ENCODE measurements at regions not wholly inside any gene's neighbourhood (a gene's known extent, or its start where the extent isn't known, plus 50 kb on each side); places are given as distances from the start of the nearest gene placed in this dataset.
"Not testable (repeated sequence)": the region's sequence is repeated elsewhere in the genome, so short reads cannot be mapped to it uniquely, and the experiment has no call there.

DNA sequence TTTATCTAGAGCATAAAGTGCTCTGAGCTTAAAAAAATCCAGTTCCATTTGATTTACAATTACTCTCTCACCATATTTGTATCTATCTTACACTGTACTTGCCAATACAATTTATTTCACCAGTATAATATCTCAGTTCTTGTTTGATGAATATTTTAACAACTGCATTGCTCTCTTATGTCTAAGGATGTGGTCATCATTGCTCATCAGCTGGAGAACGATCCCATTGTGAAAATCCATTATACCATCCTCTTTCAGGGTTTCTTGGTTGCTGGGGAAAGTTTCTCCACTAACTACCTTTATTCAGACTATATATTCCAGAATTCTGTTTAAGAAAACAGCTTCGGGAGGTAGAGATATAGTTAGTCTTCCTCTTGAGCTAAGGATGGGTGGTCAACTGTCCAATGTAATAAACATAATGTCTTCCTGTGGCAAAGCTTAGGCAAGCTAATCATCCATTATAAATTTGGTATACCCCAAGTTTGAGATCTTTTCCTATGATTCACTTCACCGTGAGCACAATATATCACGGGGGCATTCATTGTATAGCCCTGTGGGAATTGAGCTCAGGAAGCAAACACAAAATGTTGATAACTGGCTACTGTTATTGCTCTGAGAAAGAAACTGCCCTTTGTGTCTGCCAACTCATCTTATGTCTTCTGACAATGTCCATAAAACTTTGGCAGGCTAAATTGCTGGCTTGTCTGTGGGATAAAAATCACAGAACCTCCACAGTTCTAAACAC lies 2361.9 kb downstream of the ARAP2 start:
- no peak for DNase-seq (ENCODE audit: low read depth)

DNA sequence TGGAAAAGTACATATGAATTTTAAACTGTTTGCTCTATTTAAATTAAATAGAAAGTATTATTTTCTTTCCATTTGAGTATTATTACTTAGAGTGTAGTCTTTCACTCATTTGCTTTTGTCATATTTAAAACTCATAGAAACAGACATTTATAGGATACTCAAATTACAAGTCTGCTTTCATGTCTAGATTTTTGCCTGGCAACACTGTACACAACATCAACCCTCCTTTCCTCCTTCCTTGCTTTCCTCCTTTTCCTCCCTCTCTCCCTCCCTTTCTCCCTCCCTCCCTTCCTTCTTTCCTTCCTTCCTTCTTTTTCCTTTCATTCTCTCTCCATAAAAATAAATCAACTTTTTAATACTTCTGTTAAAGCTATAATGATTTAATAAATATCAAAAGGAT lies 2361.2 kb downstream of the ARAP2 start:
- no peak for DNase-seq (ENCODE audit: low read depth)

DNA sequence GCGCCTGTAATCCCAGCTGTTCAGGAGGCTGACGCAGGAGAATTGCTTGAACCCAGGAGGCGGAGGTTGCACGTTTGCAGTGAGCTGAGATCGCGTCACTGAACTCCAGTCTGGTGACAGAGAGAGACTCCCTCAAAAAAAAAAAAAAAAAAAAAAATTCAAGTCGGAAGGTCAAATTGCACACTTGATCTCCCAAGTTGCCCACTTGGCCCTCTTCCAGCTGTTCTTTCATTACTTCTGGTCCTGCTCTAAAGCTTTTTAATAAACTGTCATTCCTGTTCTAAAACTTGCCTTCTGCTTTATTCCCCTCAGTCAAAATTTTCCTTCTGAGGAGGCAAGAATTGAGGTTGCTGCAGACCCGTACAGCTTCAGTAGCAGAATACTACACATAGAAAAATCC lies 2358.0 kb downstream of the ARAP2 start:
- no peak for DNase-seq (ENCODE audit: low read depth)

DNA sequence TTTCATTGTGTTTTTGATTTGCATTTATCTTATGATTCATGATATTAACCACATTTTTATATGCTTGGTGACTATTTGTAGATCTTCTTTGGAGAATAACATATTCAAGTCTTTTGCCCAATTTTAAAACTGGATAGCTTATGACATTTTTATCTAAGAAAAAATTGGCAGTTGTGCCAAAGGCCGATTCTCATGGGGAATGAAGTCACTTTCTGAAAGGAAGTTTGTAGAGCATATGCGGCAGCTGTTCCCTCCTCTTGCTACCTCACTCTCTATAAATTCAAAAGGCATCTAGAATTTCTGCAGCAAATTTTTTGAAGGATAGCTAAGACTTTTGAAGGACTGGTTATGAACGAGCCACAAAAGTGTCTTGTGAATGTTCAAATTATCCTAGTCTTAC lies 2353.5 kb downstream of the ARAP2 start:
- no peak for DNase-seq (ENCODE audit: low read depth)

DNA sequence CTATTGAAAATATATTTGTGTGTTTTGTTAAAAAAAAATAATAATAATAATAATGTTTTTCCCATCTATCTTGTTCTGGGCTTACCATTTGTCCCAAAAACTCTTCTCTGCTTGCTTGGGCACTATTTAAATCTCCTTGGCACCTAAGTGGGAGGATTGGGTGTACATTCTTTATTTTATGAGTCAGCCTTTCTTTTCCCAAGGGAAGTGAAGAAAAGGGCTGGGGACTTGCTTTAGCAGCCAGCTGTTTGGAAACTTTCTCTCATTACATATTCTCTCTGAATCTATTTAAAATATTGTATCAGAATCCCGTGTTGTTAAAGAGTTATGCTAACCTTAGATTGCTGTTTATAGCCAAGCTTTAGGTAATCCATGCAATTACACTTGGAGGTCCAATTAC lies 2332.4 kb downstream of the ARAP2 start:
- no peak for DNase-seq (ENCODE audit: low read depth)

DNA sequence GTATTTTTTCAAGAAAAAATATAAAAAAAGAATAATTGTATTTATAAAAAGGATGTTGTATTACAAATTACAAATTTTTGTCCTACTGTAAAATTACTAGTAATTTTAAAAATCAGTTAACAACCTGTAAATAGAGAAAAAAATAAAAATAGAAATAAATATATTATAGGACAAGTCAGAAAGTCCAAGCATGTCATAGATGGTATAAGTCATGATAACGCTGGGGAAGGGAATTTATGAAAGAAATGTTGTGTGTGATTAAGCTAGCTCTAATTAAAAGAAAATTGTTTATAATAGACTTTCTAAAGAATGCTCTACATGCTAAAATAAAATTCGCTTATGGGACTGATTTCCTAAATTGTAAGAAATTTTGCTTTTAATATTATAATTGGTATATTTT lies 2329.9 kb downstream of the ARAP2 start:
- no peak for DNase-seq (ENCODE audit: low read depth)

DNA sequence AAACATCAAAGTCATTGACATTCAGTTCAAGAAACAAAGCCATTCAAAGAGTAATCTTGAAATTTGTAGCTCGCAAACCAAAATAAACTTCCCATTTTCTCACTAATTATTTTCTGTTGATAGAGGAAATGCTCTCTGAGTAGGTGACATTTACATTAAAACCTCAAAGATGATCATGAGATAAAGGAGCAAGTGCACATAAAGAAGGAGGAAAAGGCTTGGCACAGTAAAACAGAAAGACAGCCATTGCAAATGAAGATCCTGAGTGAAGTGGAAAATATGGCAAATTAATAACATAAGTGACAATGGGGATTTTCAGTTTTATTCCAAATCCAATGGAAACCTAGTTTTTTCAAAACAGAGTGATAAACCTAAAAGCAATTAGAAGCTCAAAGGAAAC lies 2320.8 kb downstream of the ARAP2 start:
- no peak for DNase-seq (ENCODE audit: low read depth)

DNA sequence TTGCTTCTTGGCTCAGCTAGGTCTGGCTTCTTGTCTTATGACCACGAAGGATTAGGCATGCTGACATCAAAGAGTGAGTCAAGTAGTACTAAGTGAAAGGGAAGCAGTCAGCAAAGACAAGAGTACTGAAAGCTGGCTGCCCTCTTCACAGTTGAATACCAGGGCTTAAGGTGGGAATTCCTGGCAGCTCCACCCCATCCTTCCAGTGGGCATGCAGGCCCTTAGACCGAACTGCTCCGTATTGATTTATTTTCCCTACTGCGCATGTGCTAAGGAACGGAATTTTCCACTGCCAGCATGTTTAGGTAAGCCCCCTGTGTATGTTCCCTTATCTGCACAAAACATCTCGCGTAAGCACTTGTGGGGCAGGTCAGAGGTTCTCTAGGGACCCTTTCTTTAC lies 2320.1 kb downstream of the ARAP2 start:
- DNase-seq (ENCODE audit: low read depth) = peak; percentile 43

DNA sequence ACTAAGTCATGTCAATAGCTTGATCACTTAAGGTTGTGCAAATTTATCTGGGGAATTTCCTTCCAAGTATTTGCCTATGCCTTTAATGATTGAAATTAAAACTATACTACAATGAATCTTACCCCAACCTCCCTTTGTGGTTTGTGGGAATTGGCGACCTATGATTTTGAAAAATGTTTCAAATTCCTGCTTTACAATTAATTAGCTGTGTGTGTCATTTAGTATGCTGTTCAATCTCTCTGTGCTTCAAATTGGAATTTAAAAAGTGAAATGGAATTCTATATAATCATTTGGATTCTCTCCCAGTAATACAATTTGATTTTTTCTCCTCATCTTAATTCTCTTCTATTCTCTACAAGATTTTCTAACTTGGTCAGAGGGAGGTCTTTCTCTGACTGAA lies 2319.5 kb downstream of the ARAP2 start:
- no peak for DNase-seq (ENCODE audit: low read depth)

DNA sequence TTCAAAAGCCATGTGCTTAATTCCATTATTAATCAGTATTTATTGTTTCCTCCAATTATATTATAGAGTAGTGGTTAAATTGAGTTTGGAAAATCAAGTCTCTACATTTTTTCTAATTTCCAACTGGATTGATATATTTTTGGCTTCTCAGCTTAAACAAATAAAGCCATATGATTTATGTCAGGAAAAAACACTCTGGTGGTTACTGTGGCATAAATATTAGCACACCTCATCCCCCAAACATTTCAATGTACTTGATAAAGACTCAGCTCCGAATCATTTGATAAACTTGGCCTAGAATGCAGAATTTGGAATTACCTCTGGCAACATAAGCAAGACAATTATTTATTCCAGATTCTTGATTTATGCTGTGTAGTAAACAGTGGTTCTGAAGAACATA lies 2313.8 kb downstream of the ARAP2 start:
- no peak for DNase-seq (ENCODE audit: low read depth)

DNA sequence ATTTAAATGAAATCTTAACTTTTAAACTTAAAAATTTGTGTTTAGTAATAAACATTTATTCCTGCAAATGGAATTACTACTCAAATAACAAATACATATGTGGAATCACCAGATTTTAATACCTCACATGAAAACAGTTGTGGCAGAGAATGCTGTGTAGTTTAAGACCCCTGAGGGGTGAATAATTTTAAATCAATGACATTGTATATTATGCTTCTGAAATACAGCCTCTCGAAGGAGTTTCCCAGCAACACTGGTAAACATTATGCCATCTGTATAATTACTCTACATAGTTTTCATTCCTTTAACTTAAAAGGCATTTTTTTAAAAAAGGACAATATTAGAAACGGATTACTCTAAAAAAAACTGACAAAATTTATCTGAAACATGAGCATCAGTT lies 2313.3 kb downstream of the ARAP2 start:
- DNase-seq (ENCODE audit: low read depth) = no peak

DNA sequence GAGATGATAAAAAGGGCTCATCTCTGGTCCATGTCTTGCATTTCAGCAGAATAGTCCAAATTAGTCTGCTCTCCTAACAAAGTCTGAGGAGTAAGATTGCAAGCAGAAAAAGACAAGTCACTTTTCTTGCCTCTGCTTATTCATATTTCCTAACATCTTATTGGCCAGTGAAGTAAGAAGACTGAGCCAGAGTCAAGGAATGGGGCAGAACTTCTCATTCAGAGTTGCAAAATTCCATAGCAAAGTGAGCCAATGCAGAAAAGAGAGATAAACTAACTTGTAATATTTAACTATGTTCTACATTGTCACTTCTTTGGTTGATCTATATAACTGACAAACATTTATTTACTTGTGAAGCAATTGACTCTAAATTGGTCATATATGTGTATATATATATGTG lies 2304.0 kb downstream of the ARAP2 start:
- DNase-seq (ENCODE audit: low read depth) = no peak

DNA sequence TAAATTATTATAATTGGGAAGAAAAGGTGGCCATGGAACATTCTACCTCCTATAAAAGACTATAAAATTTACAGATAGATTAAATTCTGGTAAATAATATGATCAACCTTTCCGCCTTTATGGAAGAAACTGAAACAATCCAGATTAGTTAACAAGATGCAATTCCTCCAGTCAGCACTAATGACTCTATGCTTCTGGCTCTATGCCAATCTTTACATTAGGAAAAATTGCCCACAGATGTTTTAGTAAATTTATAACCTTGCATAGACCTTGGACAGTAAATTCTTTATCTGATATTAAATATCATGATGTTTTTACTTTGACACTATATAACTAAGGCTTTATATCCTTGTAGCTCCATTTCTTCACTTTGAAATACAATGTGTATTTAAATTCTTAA lies 2302.5 kb downstream of the ARAP2 start:
- DNase-seq (ENCODE audit: low read depth) = no peak

DNA sequence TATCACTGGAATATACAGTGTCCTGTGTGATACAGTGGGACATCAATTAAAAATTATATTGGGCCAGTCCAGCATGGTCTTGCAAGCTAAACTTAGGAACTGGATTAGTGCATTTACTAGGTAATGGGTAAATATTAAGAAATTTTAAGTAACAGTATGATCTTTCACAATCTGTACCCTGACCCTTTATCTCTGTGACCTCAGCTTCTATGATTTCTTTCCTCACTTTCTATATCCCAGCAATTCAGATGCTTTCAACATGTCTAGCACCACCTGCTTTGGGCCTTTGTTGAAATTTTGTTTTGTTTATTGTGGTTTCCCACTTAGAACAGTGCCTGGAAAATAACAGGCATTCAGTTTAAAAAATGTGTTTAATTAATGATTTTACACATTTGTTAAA lies 2295.4 kb downstream of the ARAP2 start:
- no peak for DNase-seq (ENCODE audit: low read depth)

DNA sequence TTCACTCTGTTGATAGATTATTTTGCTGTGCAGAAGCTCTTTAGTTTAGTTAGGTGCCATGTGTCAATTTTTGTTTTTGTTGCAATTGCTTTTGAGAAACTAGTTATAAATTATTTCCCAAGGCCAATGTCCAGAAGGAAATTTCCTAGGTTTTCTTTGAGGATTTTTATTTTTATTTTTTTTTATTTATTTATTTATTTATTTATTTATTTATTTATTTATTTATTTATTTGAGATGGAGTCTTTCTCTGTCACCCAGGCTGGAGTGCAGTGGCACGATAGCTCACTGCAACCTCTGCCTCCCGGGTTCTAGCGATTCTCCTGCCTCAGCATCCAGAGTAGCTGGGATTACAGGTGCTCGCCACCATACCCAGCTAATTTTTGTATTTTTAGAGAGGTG lies 2290.5 kb downstream of the ARAP2 start:
- DNase-seq (ENCODE audit: low read depth) = not testable (repeated sequence)

DNA sequence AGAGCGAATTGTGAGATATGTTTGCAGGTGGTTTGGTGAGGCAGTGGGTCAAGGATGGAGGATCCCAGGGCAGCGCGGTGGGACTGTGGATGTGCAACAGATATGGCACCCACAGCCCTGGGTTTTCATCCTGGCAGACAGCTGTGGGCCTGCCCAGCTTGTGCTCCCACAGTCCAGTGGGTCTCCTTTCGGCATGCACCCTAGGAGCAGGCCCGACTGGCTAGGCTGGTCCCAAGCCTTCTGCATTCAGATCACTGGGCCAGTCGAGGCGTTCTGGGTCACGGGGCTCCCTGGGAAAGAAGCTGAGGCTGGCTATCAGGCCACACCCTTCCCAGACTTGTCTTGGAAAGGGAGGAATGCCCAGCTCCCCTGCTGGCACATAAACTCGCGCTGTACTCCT lies 2289.6 kb downstream of the ARAP2 start:
- DNase-seq (ENCODE audit: low read depth) = no peak

DNA sequence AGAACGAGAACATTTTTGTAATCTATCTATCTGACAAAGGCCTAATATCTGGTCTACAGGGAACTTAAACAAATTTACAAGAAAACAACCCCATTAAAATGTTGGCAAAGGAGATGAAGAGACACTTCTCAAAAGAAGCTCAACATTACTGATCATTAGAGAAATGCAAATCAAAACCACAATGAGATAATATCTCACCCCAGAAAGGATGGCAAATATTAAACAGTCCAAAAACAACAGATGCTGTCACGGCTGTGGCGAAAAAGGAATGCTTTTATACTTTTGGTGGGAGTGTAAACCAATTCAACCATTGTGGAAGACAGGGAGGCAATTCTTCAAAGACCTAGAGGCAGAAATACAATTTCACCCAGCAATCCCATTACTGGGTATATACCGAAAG lies 2284.8 kb downstream of the ARAP2 start:
- DNase-seq (ENCODE audit: low read depth) = no peak

DNA sequence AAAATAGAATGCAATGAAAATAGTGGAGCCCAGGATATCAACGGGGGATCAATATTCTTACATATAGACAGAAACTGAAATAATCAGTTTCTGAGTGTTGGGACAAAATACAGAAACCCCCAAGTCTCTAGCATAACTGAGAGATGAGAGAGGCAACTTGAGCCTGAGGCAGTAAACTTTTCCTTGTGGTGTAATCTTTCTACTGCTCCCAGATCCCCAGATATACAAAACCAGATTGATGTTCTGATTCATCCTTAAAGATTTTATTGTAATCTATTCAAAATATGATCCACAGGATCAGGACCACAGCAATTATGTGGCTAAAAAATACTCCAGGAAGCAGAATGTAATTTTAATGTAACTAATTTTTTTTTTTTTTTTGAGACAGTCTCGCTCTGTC lies 2282.6 kb downstream of the ARAP2 start:
- no peak for DNase-seq (ENCODE audit: low read depth)

DNA sequence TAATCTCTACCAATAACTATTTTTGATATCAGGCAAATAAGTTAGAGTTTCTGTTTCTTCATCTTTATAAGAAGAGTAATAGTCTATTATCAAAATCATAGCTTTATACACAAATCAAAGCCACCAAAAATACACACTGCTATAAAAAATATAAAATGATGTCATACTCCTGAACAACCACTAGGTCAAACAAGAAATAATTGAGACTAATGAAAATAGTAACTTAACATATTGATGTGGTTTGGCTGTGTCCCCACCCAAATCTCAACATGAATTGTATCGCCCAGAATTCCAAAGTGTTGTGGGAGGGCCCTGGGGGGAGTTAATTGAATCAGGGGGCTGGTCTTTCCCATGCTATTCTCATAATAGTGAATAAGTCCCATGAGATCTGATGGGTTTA lies 2277.5 kb downstream of the ARAP2 start:
- no peak for DNase-seq (ENCODE audit: low read depth)

DNA sequence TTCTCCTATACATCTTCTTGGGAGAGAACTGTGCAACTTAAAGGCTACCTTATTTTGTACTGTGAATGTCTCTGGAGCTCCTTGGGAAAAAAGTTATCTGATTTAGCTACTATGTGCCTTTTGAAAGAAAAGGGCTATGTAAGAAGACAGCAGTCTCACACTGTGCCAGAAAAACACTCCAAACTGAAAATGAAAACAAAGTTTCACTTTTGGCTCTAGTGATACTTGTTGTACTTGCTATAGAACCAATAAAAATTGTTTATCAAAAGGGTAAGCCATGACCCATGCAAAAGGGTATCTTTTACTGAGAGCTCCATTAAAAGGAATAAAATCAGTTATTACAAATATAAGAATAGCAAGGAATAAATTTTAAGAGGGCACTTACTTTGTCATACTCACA lies 2270.0 kb downstream of the ARAP2 start:
- DNase-seq (ENCODE audit: low read depth) = no peak

DNA sequence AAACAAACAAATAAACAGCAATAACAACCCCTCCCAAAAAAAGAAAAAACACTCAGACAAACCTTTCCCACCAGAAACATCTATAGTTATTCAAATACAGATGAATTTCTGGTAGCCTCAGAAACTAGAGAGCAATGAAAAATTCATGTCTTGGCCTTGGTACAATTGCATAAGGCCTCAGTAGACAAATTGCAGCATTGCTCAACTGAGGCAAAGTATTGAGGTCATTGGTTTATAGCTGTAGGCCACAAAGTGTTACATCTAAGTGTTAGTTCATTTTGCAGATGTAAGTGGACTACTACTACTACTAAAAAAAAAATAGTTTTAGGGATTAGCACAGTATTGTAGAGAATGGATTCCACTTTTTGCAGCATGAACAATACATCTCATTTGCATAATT lies 2268.3 kb downstream of the ARAP2 start:
- DNase-seq (ENCODE audit: low read depth) = no peak

DNA sequence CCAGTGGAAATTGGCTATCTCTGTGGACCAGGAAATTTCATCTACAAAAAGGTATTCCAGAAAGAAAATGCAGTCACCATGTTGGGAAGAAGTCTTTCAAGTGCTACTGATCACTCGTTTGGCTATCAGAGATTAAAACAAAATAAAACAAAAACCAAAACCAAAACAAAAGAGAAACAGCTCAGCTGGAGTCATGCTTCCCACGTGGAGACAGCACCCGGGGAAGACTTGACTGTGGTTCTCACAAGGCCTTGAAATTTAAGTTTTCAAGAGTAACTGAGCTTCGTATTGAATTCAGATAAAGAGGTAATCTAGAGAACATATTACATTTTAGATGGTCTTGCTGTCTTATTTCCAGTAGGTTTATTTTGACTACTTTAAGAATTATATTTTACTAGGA lies 2264.5 kb downstream of the ARAP2 start:
- not testable (repeated sequence) for DNase-seq (ENCODE audit: low read depth)

DNA sequence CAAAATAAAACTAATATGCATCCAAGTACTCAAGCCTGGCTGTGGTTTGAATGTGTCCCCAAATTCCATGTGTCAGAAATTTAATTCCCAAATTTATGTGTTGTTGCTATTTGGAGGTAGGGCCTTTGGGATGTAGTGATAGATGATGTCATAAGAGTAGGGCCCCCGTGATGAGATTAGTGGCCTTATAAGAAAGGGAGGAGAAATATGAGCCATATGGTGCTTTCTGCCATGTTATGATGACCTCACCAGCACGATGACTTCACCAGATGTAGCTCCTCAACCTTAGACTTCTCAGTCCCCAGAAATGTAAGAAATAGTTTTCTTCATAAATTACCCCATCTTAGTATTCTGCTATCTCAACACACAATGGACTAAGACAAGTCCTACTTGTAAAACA lies 2264.0 kb downstream of the ARAP2 start:
- DNase-seq (ENCODE audit: low read depth) = no peak

DNA sequence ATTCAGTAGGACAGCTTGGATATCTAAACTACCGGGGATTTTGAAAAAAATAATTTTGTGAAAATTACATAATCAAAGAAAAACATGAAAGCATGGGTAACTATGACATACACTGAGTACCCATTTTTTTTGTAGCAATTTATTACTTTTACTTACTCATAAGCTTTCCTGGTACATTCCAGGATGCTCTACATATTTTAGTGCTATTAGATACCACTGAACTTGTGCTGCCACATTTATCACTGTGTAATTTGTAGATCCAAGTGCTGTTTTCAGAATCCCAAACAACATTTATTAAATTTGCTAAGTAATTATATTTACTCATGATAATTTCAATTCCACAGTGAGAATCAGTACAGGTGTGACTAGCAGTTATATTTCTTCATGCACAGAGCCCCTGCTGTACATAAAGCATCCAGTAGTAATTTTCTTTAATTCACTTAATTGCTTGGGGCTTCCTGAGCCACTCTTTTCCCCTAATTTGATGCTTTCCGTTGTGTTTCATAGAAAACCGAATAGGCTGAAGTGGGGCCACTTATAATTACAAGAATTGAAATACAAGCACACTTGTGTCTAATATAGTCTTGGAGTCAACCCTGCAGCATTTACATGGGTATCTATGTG lies 2254.4 kb downstream of the ARAP2 start:
- DNase-seq (ENCODE audit: low read depth) = no peak

All from renal cortical epithelial cell (primary cell).